ENCODE measurements at regions not wholly inside any gene's neighbourhood (a gene's known extent, or its start where the extent isn't known, plus 50 kb on each side); places are given as distances from the start of the nearest gene placed in this dataset.

GRCh38 chr11:90845799-90846198 is 623.0 kb upstream of the CHORDC1 start (continued):
- no peak for TF ChIP-seq AR (CRISPR knock-in tag; IDR thresholded peaks at IDR 0.05)

GRCh38 chr11:90845126-90845525 is 622.3 kb upstream of the CHORDC1 start:
- ATAC-seq: no peak
- ChIA-PET POLR2A (no interaction called here), CTCF (no interaction called here)
- H3K4me3 Mint-ChIP-seq: no peak overlapping the region
- H3K9me3 Mint-ChIP-seq: no peaks in the 10 kb centered on the region
- H3K36me3 Mint-ChIP-seq: no peaks in the 10 kb centered on the region
- TF ChIP-seq GTF2I (CRISPR knock-in tag; conservative IDR thresholded peaks at IDR 0.05) (no peak), FOXP4 (CRISPR knock-in tag; IDR thresholded peaks at IDR 0.05) (no peak), ZBTB43 (CRISPR knock-in tag; IDR thresholded peaks at IDR 0.05) (no peak), SMAD4 (CRISPR knock-in tag; IDR thresholded peaks at IDR 0.05) (no peak), SP1 (CRISPR knock-in tag; conservative IDR thresholded peaks at IDR 0.05) (no peak), TEAD4 (CRISPR knock-in tag; IDR thresholded peaks at IDR 0.05) (no peak), JUN (CRISPR knock-in tag; IDR thresholded peaks at IDR 0.05) (no peak), ZNF512 (CRISPR knock-in tag; IDR thresholded peaks at IDR 0.05; ENCODE audit: borderline replicate concordance) (no peak), ZNF671 (CRISPR knock-in tag; IDR thresholded peaks at IDR 0.05) (no peak), AFF4 (CRISPR knock-in tag; IDR thresholded peaks at IDR 0.05; ENCODE audit: borderline replicate concordance) (no peak), NFATC4 (CRISPR knock-in tag; IDR thresholded peaks at IDR 0.05) (no peak), CREB1 (CRISPR knock-in tag; IDR thresholded peaks at IDR 0.05) (no peak), ZNF121 (CRISPR knock-in tag; IDR thresholded peaks at IDR 0.05) (no peak), FOXJ3 (CRISPR knock-in tag; IDR thresholded peaks at IDR 0.05; ENCODE audit: borderline replicate concordance) (no peak)
- H3K27me3 Mint-ChIP-seq (ENCODE audit: low read depth): no peaks in the 10 kb centered on the region
- no peak for DNase-seq (ENCODE audit: low spot score)
- H3K27ac Mint-ChIP-seq: no peak overlapping the region
- H3K4me1 Mint-ChIP-seq: 0 out of 2 replicates have a peak, but pooled peaks cover 2% of the 10 kb centered on the region
